WTC11 (cell line): ENCODE measurements at regions not wholly inside any gene's neighbourhood (a gene's known extent, or its start where the extent isn't known, plus 50 kb on each side); places are given as distances from the start of the nearest gene placed in this dataset.

Experiments
- ATAC-seq: fragments of 200-7000 bp; cut with Tn5 transposase; 2 replicates; pipeline ENCODE4 v1.10.0; 2021; ENCODE audit warnings: mild to moderate bottlenecking, moderate library complexity
- CTCF ChIA-PET: fragments of 300-600 bp; sonication (Branson Sonifier 250); formaldehyde crosslinking; loops from one replicate; lab custom pipeline; 2021; ENCODE audit warnings: antibody characterized with exemption; lab: Charles Lee
- POLR2A ChIA-PET: fragments of 350-600 bp; sonication (Branson Sonifier 250); formaldehyde crosslinking; loops from one replicate; lab custom pipeline; 2021; ENCODE audit warnings: antibody characterized with exemption; lab: Charles Lee
- DNase-seq: peaks from one replicate; pipeline ENCODE4 v3.0.0; 2021; ENCODE audit warnings: low spot score
- H3K27ac Mint-ChIP-seq: 2 replicates; pipeline ENCODE4 v1.8.0; 2021; ENCODE audit warnings: mixed read lengths
- H3K27me3 Mint-ChIP-seq: 2 replicates; pipeline ENCODE4 v1.8.0; 2021; ENCODE audit warnings: low read depth, mild to moderate bottlenecking, moderate library complexity, mixed read lengths
- H3K36me3 Mint-ChIP-seq: 2 replicates; pipeline ENCODE4 v1.8.0; 2021; ENCODE audit warnings: mixed read lengths
- H3K4me1 Mint-ChIP-seq: 2 replicates; pipeline ENCODE4 v1.8.0; 2022; ENCODE audit warnings: mixed read lengths
- H3K4me3 Mint-ChIP-seq: 2 replicates; pipeline ENCODE4 v1.8.0; 2021; ENCODE audit warnings: mild to moderate bottlenecking, moderate library complexity, mixed read lengths
- H3K9me3 Mint-ChIP-seq: 2 replicates; pipeline ENCODE4 v1.8.0; 2021; ENCODE audit warnings: mixed read lengths
- ATF3 ChIP-seq: sonication (generic); formaldehyde crosslinking; conservative IDR thresholded peaks from 2 replicates; pipeline ENCODE4 v1.8.1; 2022; ENCODE audit warnings: mild to moderate bottlenecking, missing genetic modification reagents
- E2F4 ChIP-seq: sonication (generic); formaldehyde crosslinking; IDR thresholded peaks from 2 replicates; pipeline ENCODE4 v1.8.1; 2022; ENCODE audit warnings: low read depth, mild to moderate bottlenecking, moderate library complexity, missing genetic modification reagents, borderline replicate concordance
- ERG ChIP-seq: fragments of 250-450 bp; sonication (Bioruptor Pico); IDR thresholded peaks from 2 replicates; pipeline ENCODE4 v1.8.0; 2021; ENCODE audit warnings: mild to moderate bottlenecking
- ETV6 ChIP-seq: sonication (generic); formaldehyde crosslinking; IDR thresholded peaks from 2 replicates; pipeline ENCODE4 v1.8.1; 2022; ENCODE audit warnings: mild to moderate bottlenecking, missing genetic modification reagents
- MLX ChIP-seq: sonication (generic); formaldehyde crosslinking; IDR thresholded peaks from 2 replicates; pipeline ENCODE4 v1.8.1; 2023; ENCODE audit warnings: mild to moderate bottlenecking, missing genetic modification reagents, moderate library complexity
- RELA ChIP-seq: sonication (generic); formaldehyde crosslinking; IDR thresholded peaks from 2 replicates; pipeline ENCODE4 v1.8.1; 2022; ENCODE audit warnings: missing genetic modification reagents, mild to moderate bottlenecking, borderline replicate concordance
- RORB ChIP-seq: fragments of 250-450 bp; sonication (Bioruptor Pico); IDR thresholded peaks from 2 replicates; pipeline ENCODE4 v1.9.0; 2021; ENCODE audit warnings: mild to moderate bottlenecking
- TCF7 ChIP-seq: sonication (generic); formaldehyde crosslinking; IDR thresholded peaks from 2 replicates; pipeline ENCODE4 v1.8.0; 2022; ENCODE audit warnings: mild to moderate bottlenecking, low read depth, missing genetic modification reagents, moderate library complexity
- USF1 ChIP-seq: sonication (generic); formaldehyde crosslinking; IDR thresholded peaks from 2 replicates; pipeline ENCODE4 v1.8.0; 2022; ENCODE audit warnings: mild to moderate bottlenecking, missing genetic modification reagents
- ZBTB43 ChIP-seq: sonication (generic); formaldehyde crosslinking; IDR thresholded peaks from 2 replicates; pipeline ENCODE4 v1.8.1; 2023; ENCODE audit warnings: mild to moderate bottlenecking, missing genetic modification reagents
- ZNF121 ChIP-seq: sonication (generic); formaldehyde crosslinking; IDR thresholded peaks from 2 replicates; pipeline ENCODE4 v1.8.0; 2023; ENCODE audit warnings: missing genetic modification reagents
- ZNF138 ChIP-seq: sonication (generic); formaldehyde crosslinking; conservative IDR thresholded peaks from 2 replicates; pipeline ENCODE4 v1.8.1; 2022; ENCODE audit warnings: mild to moderate bottlenecking, moderate library complexity, missing genetic modification reagents
- ZNF317 ChIP-seq: sonication (generic); formaldehyde crosslinking; IDR thresholded peaks from 2 replicates; pipeline ENCODE4 v1.8.1; 2023; ENCODE audit warnings: low read depth, mild to moderate bottlenecking, moderate library complexity, missing genetic modification reagents, borderline replicate concordance
- ZNF423 ChIP-seq: fragments of 250-450 bp; sonication (Bioruptor Pico); IDR thresholded peaks from 2 replicates; pipeline ENCODE4 v2.1.2; 2022; ENCODE audit warnings: mild to moderate bottlenecking, moderate library complexity
- TF ChIP-seq, protein P1 (sequence below): fragments of 250-450 bp; sonication (Bioruptor Pico); IDR thresholded peaks from 2 replicates; pipeline ENCODE4 v1.9.0; 2021; ENCODE audit warnings: moderate library complexity, mild to moderate bottlenecking, inconsistent platforms, borderline replicate concordance
- TF ChIP-seq, protein P2 (sequence below): fragments of 250-450 bp; sonication (Bioruptor Pico); IDR thresholded peaks from 2 replicates; pipeline ENCODE4 v2.1.2; 2022; ENCODE audit warnings: mild to moderate bottlenecking, moderate library complexity
- TF ChIP-seq, protein P3 (sequence below): sonication (generic); formaldehyde crosslinking; IDR thresholded peaks from 2 replicates; pipeline ENCODE4 v1.8.0; 2023; ENCODE audit warnings: missing genetic modification reagents

GRCh38 chr6:94376876-94377275 lies 957.5 kb upstream of the EPHA7 start (continued):
- TF ChIP-seq ZBTB43 (CRISPR knock-in tag), result no peak
- TF ChIP-seq, protein P1, sequence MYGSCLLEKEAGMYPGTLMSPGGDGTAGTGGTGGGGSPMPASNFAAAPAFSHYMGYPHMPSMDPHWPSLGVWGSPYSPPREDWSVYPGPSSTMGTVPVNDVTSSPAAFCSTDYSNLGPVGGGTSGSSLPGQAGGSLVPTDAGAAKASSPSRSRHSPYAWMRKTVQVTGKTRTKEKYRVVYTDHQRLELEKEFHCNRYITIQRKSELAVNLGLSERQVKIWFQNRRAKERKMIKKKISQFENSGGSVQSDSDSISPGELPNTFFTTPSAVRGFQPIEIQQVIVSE (CRISPR knock-in tag), result no peak
- no peak for TF ChIP-seq RORB (CRISPR knock-in tag)
- no peak for TF ChIP-seq TCF7 (CRISPR knock-in tag)
- no peak for TF ChIP-seq ZNF317
- no peak for TF ChIP-seq E2F4
- TF ChIP-seq MLX (CRISPR knock-in tag), result no peak
- no peak for TF ChIP-seq ZNF423 (CRISPR knock-in tag)
- TF ChIP-seq ATF3 (CRISPR knock-in tag), result no peak

DNA sequence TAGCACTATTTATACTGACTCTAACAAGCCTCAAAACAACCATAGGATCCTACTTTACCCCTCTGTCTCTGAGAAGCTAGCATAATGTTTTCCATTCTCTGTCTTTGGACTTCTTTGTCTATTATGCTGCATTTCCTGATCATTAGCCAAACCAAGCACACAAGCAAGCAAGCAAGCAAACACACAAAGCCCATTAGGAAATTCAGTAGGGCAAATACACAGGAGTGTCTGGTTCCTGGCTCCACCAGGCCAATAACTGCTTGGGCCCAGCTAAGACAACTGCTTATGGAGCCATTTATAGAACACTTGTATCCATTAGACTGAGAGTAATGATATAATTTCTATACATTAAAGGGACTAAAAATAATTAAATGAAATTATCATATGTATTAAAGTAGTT lies 952.9 kb upstream of the EPHA7 start:
- ChIA-PET POLR2A (no interaction called here), CTCF (no interaction called here)
- no peaks in the 10 kb centered on the region for H3K9me3 Mint-ChIP-seq
- H3K27me3 Mint-ChIP-seq, result no peaks in the 10 kb centered on the region
- no peak for TF ChIP-seq ERG
- no peak for TF ChIP-seq E2F4
- TF ChIP-seq ETV6 (CRISPR knock-in tag), result no peak
- TF ChIP-seq, protein P1 (CRISPR knock-in tag), result no peak
- TF ChIP-seq ZNF121 (CRISPR knock-in tag), result no peak
- no peak for TF ChIP-seq ZNF138 (CRISPR knock-in tag)
- TF ChIP-seq, protein P2, sequence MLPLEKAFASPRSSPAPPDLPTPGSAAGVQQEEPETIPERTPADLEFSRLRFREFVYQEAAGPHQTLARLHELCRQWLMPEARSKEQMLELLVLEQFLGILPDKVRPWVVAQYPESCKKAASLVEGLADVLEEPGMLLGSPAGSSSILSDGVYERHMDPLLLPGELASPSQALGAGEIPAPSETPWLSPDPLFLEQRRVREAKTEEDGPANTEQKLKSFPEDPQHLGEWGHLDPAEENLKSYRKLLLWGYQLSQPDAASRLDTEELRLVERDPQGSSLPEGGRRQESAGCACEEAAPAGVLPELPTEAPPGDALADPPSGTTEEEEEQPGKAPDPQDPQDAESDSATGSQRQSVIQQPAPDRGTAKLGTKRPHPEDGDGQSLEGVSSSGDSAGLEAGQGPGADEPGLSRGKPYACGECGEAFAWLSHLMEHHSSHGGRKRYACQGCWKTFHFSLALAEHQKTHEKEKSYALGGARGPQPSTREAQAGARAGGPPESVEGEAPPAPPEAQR (CRISPR knock-in tag), result no peak
- no peak for TF ChIP-seq RELA (CRISPR knock-in tag)
- TF ChIP-seq, protein P3, sequence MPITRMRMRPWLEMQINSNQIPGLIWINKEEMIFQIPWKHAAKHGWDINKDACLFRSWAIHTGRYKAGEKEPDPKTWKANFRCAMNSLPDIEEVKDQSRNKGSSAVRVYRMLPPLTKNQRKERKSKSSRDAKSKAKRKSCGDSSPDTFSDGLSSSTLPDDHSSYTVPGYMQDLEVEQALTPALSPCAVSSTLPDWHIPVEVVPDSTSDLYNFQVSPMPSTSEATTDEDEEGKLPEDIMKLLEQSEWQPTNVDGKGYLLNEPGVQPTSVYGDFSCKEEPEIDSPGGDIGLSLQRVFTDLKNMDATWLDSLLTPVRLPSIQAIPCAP (CRISPR knock-in tag), result no peak
- TF ChIP-seq USF1 (CRISPR knock-in tag), result no peak
- DNase-seq (no peak), ATAC-seq (no peak)
- 0 out of 2 replicates have a peak, but pooled peaks cover 3% of the 10 kb centered on the region for H3K4me1 Mint-ChIP-seq
- H3K36me3 Mint-ChIP-seq, result no peaks in the 10 kb centered on the region
- no peak overlapping the region for H3K4me3 Mint-ChIP-seq
- H3K27ac Mint-ChIP-seq, result no peak overlapping the region
